ENCODE measurements at regions not wholly inside any gene's neighbourhood (a gene's known extent, or its start where the extent isn't known, plus 50 kb on each side); places are given as distances from the start of the nearest gene placed in this dataset.

GRCh38 chr10:69741252-69741651 lies 60.5 kb upstream of the COL13A1 start:
- DNase-seq: no peak

GRCh38 chr10:69741671-69742355 lies 59.9 kb upstream of the COL13A1 start:
- DNase-seq: no peak

GRCh38 chr10:69742356-69742695 lies 59.4 kb upstream of the COL13A1 start:
- DNase-seq: no peak

GRCh38 chr10:69742928-69743602 lies 58.6 kb upstream of the COL13A1 start:
- DNase-seq: no peak

GRCh38 chr10:69744971-69745370 lies 56.7 kb upstream of the COL13A1 start:
- DNase-seq: no peak

GRCh38 chr10:69745698-69746097 lies 56.0 kb upstream of the COL13A1 start:
- DNase-seq: no peak

GRCh38 chr10:69747179-69747578 lies 54.5 kb upstream of the COL13A1 start:
- no peak for DNase-seq

GRCh38 chr10:69748621-69749020 lies 53.1 kb upstream of the COL13A1 start:
- DNase-seq: no peak

- DNase-seq: no peak
Observed at GRCh38 chr10:69749178-69750010, 52.3 kb upstream of the COL13A1 start.

- DNase-seq: no peak
Observed at GRCh38 chr10:69750011-69750373, 51.7 kb upstream of the COL13A1 start.

GRCh38 chr10:69750725-69751124 lies 51.0 kb upstream of the COL13A1 start:
- DNase-seq: no peak

- no peak for DNase-seq
Observed at GRCh38 chr10:69751214-69751613, 50.5 kb upstream of the COL13A1 start.

Measured in activated naive CD4-positive, alpha-beta T cell treated with Interleukin-2 at 50 U/mL for 16 hours (primary cell).